DMS 273 treated with DMSO at 0.1 percent for 48 hours (cell line): ENCODE measurements at regions not wholly inside any gene's neighbourhood (a gene's known extent, or its start where the extent isn't known, plus 50 kb on each side); places are given as distances from the start of the nearest gene placed in this dataset.
A peak's percentile ranks its signal among the peaks of the same experiment; 100 is the strongest.

Source experiments
- DNase-seq: peaks from one replicate; lab custom pipeline; 2025; lab: John Stamatoyannopoulos, UW

- DNase-seq, result no peak
Observed at GRCh38 chr2:51232027-51232426, 200.1 kb upstream of the NRXN1 start.

- no peak for DNase-seq
Observed at GRCh38 chr2:51231071-51231470, 199.1 kb upstream of the NRXN1 start.

DNA sequence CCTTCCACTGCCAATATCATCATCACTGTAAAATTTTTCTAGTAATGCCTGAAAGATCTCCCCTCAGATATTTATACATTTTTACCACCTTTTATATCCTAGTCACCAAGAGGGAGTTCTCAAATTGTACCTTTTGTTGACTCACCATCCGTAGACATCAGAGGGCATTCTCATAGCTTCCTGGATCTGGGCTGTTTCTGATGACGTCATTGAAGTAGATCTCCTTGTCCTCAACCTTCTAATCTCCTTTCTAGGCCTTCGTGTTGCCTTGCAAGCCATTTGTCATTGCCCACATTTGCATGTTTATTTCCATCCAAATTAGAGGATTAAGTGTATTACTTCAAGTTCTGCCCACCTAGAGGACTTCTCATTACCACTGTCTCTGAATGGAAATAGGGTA is 193.4 kb upstream of the NRXN1 start:
- no peak for DNase-seq

GRCh38 chr2:51224790-51225189 is 192.9 kb upstream of the NRXN1 start:
- no peak for DNase-seq

GRCh38 chr2:51222106-51222505 is 190.2 kb upstream of the NRXN1 start:
- no peak for DNase-seq

GRCh38 chr2:51220606-51221005 is 188.7 kb upstream of the NRXN1 start:
- no peak for DNase-seq

DNA sequence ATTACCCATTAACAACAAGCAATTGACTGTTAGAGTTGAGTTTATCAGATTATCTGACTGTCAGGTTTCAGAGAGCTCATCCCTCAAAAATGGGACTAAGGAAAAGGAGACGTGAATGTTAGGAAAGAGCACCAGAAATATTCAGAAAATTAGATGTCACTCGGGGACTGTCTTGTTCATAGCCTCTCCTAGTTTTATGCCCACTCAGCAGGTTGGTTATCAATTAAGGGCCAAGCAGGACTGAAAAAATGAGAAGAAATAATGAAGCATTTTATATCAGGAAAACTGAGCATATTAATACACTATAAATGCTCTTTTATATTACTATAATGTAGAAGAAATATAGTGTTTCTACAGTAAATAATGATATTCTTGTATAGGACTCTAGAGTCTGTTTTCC is 188.1 kb upstream of the NRXN1 start:
- no peak for DNase-seq

GRCh38 chr2:51219468-51219867 is 187.5 kb upstream of the NRXN1 start:
- DNase-seq, result no peak

DNA sequence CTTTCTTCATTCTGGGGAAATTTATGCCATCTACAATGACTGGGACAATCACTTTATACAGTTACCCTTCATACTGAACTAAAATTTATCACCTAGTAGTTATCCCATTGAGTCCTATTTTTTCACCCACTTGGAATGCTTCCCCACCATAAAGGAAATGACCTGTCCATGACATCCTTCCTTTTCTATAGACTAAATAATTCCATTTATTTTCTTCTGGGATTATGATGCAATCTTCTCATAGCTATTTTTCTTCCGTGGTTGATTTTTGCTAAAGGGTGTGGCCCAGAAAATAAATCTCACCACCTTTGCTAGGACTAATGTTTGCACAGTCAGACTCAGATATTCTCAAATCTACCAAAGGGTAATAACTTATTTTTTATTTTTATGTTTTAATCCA is 186.1 kb upstream of the NRXN1 start:
- no peak for DNase-seq

DNA sequence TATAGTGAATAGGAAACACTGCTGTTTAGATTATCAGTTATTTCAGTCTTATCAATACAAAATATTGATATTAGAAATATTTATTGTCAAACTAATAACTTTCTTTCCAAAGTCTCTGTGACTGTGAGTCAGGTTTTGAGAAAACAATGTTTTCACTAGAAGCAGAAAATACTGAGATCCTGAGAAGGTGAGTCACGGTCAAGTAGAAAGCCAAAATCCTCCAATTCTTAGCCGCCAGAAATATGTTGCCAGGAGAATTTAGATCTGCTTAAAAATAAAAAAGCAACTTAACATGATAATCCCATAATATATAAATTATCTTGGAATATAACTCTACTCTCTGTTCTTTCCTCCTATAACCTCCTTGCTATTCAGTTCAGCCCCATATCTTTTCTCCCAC is 181.9 kb upstream of the NRXN1 start:
- no peak for DNase-seq

- no peak for DNase-seq
Observed at GRCh38 chr2:51212374-51212773, 180.4 kb upstream of the NRXN1 start.

DNA sequence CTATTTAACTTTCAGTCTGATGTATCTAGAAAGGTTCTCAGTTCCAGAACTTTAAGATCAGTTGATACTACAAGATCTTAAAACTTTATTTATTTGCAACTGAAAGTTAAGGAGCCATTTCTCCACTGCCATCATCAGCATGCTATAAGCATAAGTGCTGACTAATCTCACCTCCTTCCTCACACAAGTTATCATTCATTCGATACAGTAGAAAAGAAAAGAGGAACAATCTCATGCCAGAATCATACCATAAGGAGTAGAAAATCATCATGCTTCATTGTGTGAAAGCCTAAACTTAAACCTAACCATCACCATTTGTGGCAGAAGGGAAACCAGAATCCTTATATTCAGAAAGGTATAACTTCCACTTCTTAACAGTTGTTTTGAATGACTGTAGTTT is 176.6 kb upstream of the NRXN1 start:
- no peak for DNase-seq

DNA sequence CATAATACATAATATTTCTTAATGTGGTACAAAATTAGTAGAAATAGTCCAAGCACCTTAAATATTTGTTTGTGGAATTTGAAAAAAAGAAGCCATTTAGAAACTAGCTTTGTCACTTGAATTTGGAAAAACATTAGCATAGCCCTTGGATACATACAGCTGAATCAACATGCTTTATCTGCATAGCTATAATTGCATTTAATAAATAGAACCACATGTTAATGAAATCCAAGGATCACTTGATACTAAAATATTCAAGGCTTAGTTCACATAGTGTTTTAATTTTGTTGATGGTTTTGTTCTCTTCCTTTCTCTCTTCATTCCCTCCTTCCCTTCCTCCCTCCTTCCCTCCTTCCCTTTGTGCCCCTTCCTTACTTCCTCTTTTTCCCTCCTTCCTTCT is 169.4 kb upstream of the NRXN1 start:
- no peak for DNase-seq

DNA sequence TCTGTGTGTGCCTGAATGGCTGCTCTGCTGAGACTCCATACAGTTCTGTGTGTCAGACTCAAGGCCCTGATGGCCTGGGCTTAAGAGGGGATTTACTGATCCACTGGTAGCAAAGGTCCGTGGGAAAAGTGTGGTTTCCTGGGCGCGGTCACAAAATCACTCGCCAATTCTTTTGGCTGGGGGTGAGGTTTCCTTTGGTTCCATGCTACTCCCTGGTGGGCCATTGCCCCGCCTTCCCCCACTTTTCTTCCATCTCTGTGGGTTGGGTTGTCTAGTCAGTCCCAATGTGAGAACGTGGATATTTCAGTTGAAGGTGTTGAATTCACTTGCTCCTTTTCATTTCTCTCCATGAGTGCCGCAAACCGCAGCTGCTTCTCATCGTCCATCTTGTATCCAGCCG is 162.7 kb upstream of the NRXN1 start:
- DNase-seq, result no peak

GRCh38 chr2:51170273-51170672 is 138.3 kb upstream of the NRXN1 start:
- no peak for DNase-seq

GRCh38 chr2:51165534-51166260 is 133.8 kb upstream of the NRXN1 start:
- DNase-seq, result no peak

DNA sequence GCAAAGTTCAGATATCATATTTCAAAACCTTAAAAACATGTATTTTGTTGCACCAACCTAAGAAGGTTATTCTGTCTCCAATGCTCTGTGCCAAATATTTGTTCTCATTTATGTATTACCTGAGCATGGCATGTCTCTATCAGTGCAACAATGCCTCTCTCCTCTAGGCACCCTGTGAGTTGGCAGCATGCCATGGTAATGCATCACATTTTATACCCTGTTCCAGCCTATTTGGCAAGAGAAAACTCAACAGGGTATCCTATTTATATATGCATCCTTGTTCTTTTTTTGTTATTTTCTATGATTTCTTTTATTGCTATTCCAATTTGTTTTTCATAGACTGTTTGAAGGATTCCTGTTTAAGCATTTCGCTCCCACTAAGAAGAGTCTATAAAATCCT is 126.3 kb upstream of the NRXN1 start:
- peak; percentile 3 for DNase-seq

- no peak for DNase-seq
Observed at GRCh38 chr2:51153236-51153635, 121.3 kb upstream of the NRXN1 start.

GRCh38 chr2:51151490-51152140 is 119.7 kb upstream of the NRXN1 start:
- no peak for DNase-seq

DNA sequence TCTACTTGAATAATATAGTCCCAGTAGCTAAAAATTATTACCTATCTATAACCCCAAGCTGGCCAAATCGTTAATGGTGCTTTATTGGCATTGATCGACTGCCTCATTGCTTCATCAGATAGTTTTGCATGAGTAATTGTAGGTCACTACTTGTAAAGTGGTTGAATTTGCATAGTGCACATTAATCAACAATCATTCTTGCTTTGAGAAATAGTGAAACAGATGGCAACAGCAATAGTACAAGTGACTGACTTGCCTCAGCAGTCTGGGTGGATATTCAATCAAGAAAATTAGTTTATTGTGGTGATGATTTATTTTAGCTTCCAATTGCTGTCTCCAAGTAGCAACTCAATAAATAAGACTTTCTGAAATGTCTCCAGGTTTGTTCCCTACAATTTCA is 117.8 kb upstream of the NRXN1 start:
- peak; percentile 20 for DNase-seq

- no peak for DNase-seq
Observed at GRCh38 chr2:51145761-51146160, 113.8 kb upstream of the NRXN1 start.

DNA sequence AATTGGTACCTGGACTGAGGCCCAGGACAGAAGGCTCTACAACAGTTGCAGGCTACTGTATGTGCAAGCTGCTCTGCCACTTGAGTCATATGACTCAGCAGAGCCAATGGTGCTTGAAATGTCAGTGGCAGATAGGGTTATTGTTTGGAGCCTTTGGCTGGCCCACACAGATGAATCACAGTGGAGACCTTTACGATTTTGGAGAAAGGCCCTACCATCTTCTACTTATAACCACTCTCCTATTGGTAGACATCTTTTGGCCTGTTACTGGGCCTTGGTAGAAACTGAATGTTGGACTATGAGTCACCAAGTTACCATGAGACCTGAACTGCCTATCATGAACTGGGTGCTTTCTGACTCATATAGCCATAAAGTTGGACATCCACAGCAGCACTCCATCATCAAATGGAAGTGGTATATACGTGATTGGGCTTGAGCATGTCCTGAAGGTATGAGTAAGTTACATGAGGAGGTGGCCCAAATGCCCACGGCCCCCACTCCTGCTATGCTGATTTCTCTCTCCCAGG is 88.9 kb upstream of the NRXN1 start:
- DNase-seq, result no peak

DNA sequence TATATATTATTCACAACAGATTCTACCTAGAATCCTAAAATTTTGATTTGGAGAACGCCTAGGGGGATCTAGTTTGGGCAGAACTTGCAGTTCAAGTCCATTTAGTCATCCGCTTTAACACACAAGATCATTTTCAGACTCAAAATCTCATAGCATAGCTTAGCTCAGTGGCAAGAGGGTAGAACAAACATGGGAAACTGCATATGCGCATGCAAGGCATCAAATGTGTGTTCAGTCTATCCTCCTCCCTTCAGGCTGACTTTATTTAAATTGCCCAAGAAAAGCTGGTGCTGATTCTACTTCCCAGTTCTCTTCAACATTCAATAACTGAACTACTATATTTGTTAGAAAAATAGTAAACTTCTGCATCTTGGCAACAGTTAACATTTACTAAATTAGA is 79.6 kb upstream of the NRXN1 start:
- no peak for DNase-seq

- no peak for DNase-seq
Observed at GRCh38 chr2:51108794-51109193, 76.9 kb upstream of the NRXN1 start.
